H9 (cell line): ENCODE measurements at regions not wholly inside any gene's neighbourhood (a gene's known extent, or its start where the extent isn't known, plus 50 kb on each side); places are given as distances from the start of the nearest gene placed in this dataset.

Experiments
- DNase-seq: peaks from one replicate; pipeline ENCODE4 v3.0.0-alpha.2; 2017
- H2AFZ ChIP-seq: one replicate; pipeline ENCODE4 v1.6.1; 2013; ENCODE audit warnings: mild to moderate bottlenecking, low read length, control low read depth, moderate library complexity
- H2AK5ac ChIP-seq: 2 replicates; pipeline ENCODE4 v1.6.1; 2013; ENCODE audit warnings: low read length, control low read depth, mixed read lengths; ENCODE audit not compliant: insufficient read length
- H2BK120ac ChIP-seq: one replicate; pipeline ENCODE4 v1.6.1; 2013; ENCODE audit warnings: low read depth, mild to moderate bottlenecking, low read length, control low read depth, inconsistent platforms; ENCODE audit not compliant: poor library complexity, severe bottlenecking
- H2BK12ac ChIP-seq: 2 replicates; pipeline ENCODE4 v1.6.1; 2013; ENCODE audit warnings: low read length, control low read depth, mixed read lengths, low read depth; ENCODE audit not compliant: insufficient read length
- H2BK15ac ChIP-seq: 2 replicates; pipeline ENCODE4 v1.6.1; 2013; ENCODE audit warnings: low read depth, low read length, control low read depth
- H2BK20ac ChIP-seq: one replicate; pipeline ENCODE4 v1.6.1; 2013; ENCODE audit warnings: low read depth, mild to moderate bottlenecking, low read length, control low read depth, inconsistent platforms; ENCODE audit not compliant: poor library complexity, severe bottlenecking
- H2BK5ac ChIP-seq: 2 replicates; pipeline ENCODE4 v1.6.1; 2013; ENCODE audit warnings: low read length, control low read depth, mixed read lengths; ENCODE audit not compliant: insufficient read length
- H3K14ac ChIP-seq: 2 replicates; pipeline ENCODE4 v1.6.1; 2013; ENCODE audit warnings: low read length, control low read depth; ENCODE audit not compliant: insufficient read depth
- H3K18ac ChIP-seq: 2 replicates; pipeline ENCODE4 v1.6.1; 2013; ENCODE audit warnings: low read depth, mild to moderate bottlenecking, mixed read lengths, low read length, control low read depth; ENCODE audit not compliant: insufficient read length
- H3K23ac ChIP-seq: 2 replicates; pipeline ENCODE4 v1.6.1; 2013; ENCODE audit warnings: low read length, control low read depth, mixed read lengths, low read depth; ENCODE audit not compliant: insufficient read length
- H3K23me2 ChIP-seq: 2 replicates; pipeline ENCODE4 v1.6.1; 2013; ENCODE audit warnings: low read depth, mild to moderate bottlenecking, mixed read lengths, low read length, control low read depth; ENCODE audit not compliant: insufficient read length, poor library complexity, severe bottlenecking
- H3K27ac ChIP-seq: 2 replicates; pipeline ENCODE4 v1.5.1; 2013; ENCODE audit warnings: low read length, control low read depth, mixed read lengths, low read depth; ENCODE audit not compliant: insufficient read length
- H3K27me3 ChIP-seq: 2 replicates; pipeline ENCODE4 v1.6.1; 2013; ENCODE audit warnings: low read length, control low read depth, inconsistent platforms; ENCODE audit not compliant: insufficient read depth
- H3K4ac ChIP-seq: 2 replicates; pipeline ENCODE4 v1.6.1; 2013; ENCODE audit warnings: low read depth, mild to moderate bottlenecking, control low read depth, inconsistent platforms, low read length, moderate library complexity
- H3K4me1 ChIP-seq: 2 replicates; pipeline ENCODE4 v1.6.1; 2013; ENCODE audit warnings: low read length, control low read depth, inconsistent platforms; ENCODE audit not compliant: insufficient read depth
- H3K4me2 ChIP-seq: 2 replicates; pipeline ENCODE4 v1.6.1; 2013; ENCODE audit warnings: low read length, control low read depth, mixed read lengths; ENCODE audit not compliant: insufficient read length, insufficient read depth
- H3K56ac ChIP-seq: 2 replicates; pipeline ENCODE4 v1.6.1; 2013; ENCODE audit warnings: low read depth, mild to moderate bottlenecking, mixed read lengths, low read length, control low read depth; ENCODE audit not compliant: insufficient read length
- H3K79me1 ChIP-seq: 2 replicates; pipeline ENCODE4 v1.6.1; 2013; ENCODE audit warnings: low read depth, mild to moderate bottlenecking, moderate library complexity, low read length, control low read depth, inconsistent platforms; ENCODE audit not compliant: insufficient read depth, poor library complexity, severe bottlenecking
- H3K79me2 ChIP-seq: 2 replicates; pipeline ENCODE4 v1.6.1; 2013; ENCODE audit warnings: low read length, control low read depth, inconsistent platforms; ENCODE audit not compliant: insufficient read depth
- H3K9ac ChIP-seq: 2 replicates; pipeline ENCODE4 v1.6.1; 2013; ENCODE audit warnings: low read length, control low read depth, mixed read lengths; ENCODE audit not compliant: insufficient read length; ENCODE audit errors: extremely low read depth
- H3K9me3 ChIP-seq: one replicate; pipeline ENCODE4 v1.6.1; 2013; ENCODE audit warnings: low read depth, low read length, inconsistent platforms; ENCODE audit not compliant: control insufficient read depth
- H3T11ph ChIP-seq: one replicate; pipeline ENCODE4 v1.6.1; 2013; ENCODE audit warnings: mild to moderate bottlenecking, low read length, control low read depth, inconsistent platforms
- H4K20me1 ChIP-seq: one replicate; pipeline ENCODE4 v1.6.1; 2013; ENCODE audit not compliant: control insufficient read depth, insufficient read length, insufficient read depth
- H4K5ac ChIP-seq: 2 replicates; pipeline ENCODE4 v1.6.1; 2013; ENCODE audit warnings: low read depth, mild to moderate bottlenecking, mixed read lengths, low read length, control low read depth; ENCODE audit not compliant: insufficient read length
- H4K8ac ChIP-seq: replicated peaks from 2 replicates; pipeline ENCODE4 v1.6.1; 2013; ENCODE audit warnings: low read length, control low read depth, mixed read lengths, low read depth; ENCODE audit not compliant: insufficient read length
- H4K91ac ChIP-seq: 2 replicates; pipeline ENCODE4 v1.6.1; 2013; ENCODE audit warnings: low read depth, mild to moderate bottlenecking, moderate library complexity, mixed read lengths, low read length, control low read depth; ENCODE audit not compliant: insufficient read length
- H3K27ac Mint-ChIP-seq, 3 experiments: 2 replicates in 2 of 3; 3 replicates in 1 of 3; pipeline ENCODE4 v1.8.0; 2020 to 2021; ENCODE audit warnings: mixed read lengths in 3 of 3, mild to moderate bottlenecking in 1 of 3, moderate library complexity in 1 of 3
- H3K27me3 Mint-ChIP-seq: 2 replicates; pipeline ENCODE4 v1.8.0; 2021; ENCODE audit warnings: low read depth, mild to moderate bottlenecking, moderate library complexity, mixed read lengths
- H3K36me3 Mint-ChIP-seq, 3 experiments: 2 replicates in 2 of 3; 3 replicates in 1 of 3; pipeline ENCODE4 v1.8.0; 2020 to 2021; ENCODE audit warnings: low read depth in 3 of 3, mixed read lengths in 3 of 3; ENCODE audit not compliant: insufficient read depth in 1 of 3
- H3K4me1 Mint-ChIP-seq, 2 experiments: 2 replicates each; pipeline ENCODE4 v1.8.0; 2020; ENCODE audit warnings: mixed read lengths in 2 of 2
- H3K4me3 Mint-ChIP-seq, 2 experiments: 2 replicates in 1 of 2; 3 replicates in 1 of 2; pipeline ENCODE4 v1.8.0; 2020 to 2021; ENCODE audit warnings: mild to moderate bottlenecking in 2 of 2, mixed read lengths in 2 of 2, moderate library complexity in 1 of 2
- H3K9me3 Mint-ChIP-seq, 2 experiments: 2 replicates in 1 of 2; 3 replicates in 1 of 2; pipeline ENCODE4 v1.8.0; 2020; ENCODE audit warnings: mild to moderate bottlenecking in 2 of 2, mixed read lengths in 2 of 2, moderate library complexity in 1 of 2
- CTCF ChIP-seq: fragments of 200-600 bp; sonication (generic); conservative IDR thresholded peaks from 3 replicates; pipeline ENCODE4 v1.8.0; 2021; ENCODE audit warnings: antibody characterized with exemption, mild to moderate bottlenecking
- WGBS: extraction: QIAGEN DNeasy Blood & Tissue Kit; methylation state at CpG from one replicate; pipeline ENCODE4 v1.1.7; 2013; ENCODE audit warnings: missing lambda C conversion rate, low lambda C conversion rate, mixed read lengths; ENCODE audit not compliant: insufficient read length; ENCODE audit errors: extremely low coverage; 5-methylcytosine and 5-hydroxymethylcytosine counted together

GRCh38 chr7:49137978-49138377, 213.6 kb downstream of the CDC14C start:
- no peak overlapping the region for H3K4me3 Mint-ChIP-seq

More at GRCh38 chr7:49137978-49138377, 213.6 kb downstream of the CDC14C start:
- Mint-ChIP-seq H3K4me1 (peaks cover 4 to 10% of the 10 kb centered on the region in 2 experiments; a peak in 2 of 4 replicates), H3K36me3 (peaks cover 0 to 11% (median 0%) of the 10 kb centered on the region in 3 experiments; a peak in 3 of 7 replicates), H3K9me3 (peaks cover 0 to under 1% of the 10 kb centered on the region in 2 experiments; a peak in 3 of 5 replicates), H3K27me3 (no peaks in the 10 kb centered on the region), H3K27ac (no peak overlapping the region)
- DNase-seq, result no peak
- no peak overlapping the region for H2BK20ac ChIP-seq
- H3K79me2 ChIP-seq, result no peaks in the 10 kb centered on the region
- no peak overlapping the region for H3K56ac ChIP-seq
- no peak overlapping the region for H2AK5ac ChIP-seq
- H4K91ac ChIP-seq, result no peak overlapping the region
- H2BK12ac ChIP-seq, result no peak overlapping the region
- no peak overlapping the region for H3K4ac ChIP-seq
- H3K27ac ChIP-seq, result no peak overlapping the region
- H3K4me1 ChIP-seq, result peaks cover 2% of the 10 kb centered on the region; the same call in 1 of the 2 replicates
- H3K79me1 ChIP-seq, result no peaks in the 10 kb centered on the region
- no CpG with 5 or more reads among the region's 1 CpG for WGBS
- no peak overlapping the region for H2BK15ac ChIP-seq
- H3K18ac ChIP-seq, result no peak overlapping the region
- no peak overlapping the region for H3K9ac ChIP-seq
- no peak overlapping the region for H4K8ac ChIP-seq
- H3K4me2 ChIP-seq, result no peak overlapping the region
- H2BK5ac ChIP-seq, result no peak overlapping the region
- no peaks in the 10 kb centered on the region for H3K23me2 ChIP-seq
- H4K20me1 ChIP-seq, result no peaks in the 10 kb centered on the region
- H4K5ac ChIP-seq, result no peak overlapping the region
- H3K9me3 ChIP-seq, result no peaks in the 10 kb centered on the region
- no peak overlapping the region for H2BK120ac ChIP-seq
- no peak overlapping the region for H3K14ac ChIP-seq
- H3T11ph ChIP-seq, result no peak overlapping the region
- H3K27me3 ChIP-seq, result no peaks in the 10 kb centered on the region
- no peak overlapping the region for H2AFZ ChIP-seq
- no peak for TF ChIP-seq CTCF
- H3K23ac ChIP-seq, result no peak overlapping the region
